Neural cell (in vitro differentiated cells): ENCODE measurements at regions not wholly inside any gene's neighbourhood (a gene's known extent, or its start where the extent isn't known, plus 50 kb on each side); places are given as distances from the start of the nearest gene placed in this dataset.

Experiments used
- EP300 ChIP-seq: fragments of 450-650 bp; conservative IDR thresholded peaks from 2 replicates; pipeline ENCODE4 v1.6.1; 2014; ENCODE audit warnings: antibody characterized with exemption, mild to moderate bottlenecking, moderate library complexity; ENCODE audit not compliant: poor library complexity, severe bottlenecking
- EZH2 ChIP-seq: fragments of 200-600, 300-800 bp; shearing (Covaris generic), sonication (generic); IDR thresholded peaks from 2 replicates; pipeline ENCODE4 v1.6.1; 2014; ENCODE audit warnings: antibody characterized with exemption, low read length, borderline replicate concordance, mild to moderate bottlenecking; ENCODE audit not compliant: insufficient read depth, poor library complexity, severe bottlenecking
- POLR2AphosphoS5 ChIP-seq: IDR thresholded peaks from 2 replicates; pipeline ENCODE4 v1.6.1; 2012

GRCh38 chr11:80129396-80129795 is 688.6 kb upstream of the TENM4 start:
- TF ChIP-seq EP300, result no peak
- no peak for TF ChIP-seq POLR2AphosphoS5
- TF ChIP-seq EZH2, result no peak
